Subcutaneous abdominal adipose tissue (tissue), 5 donors: ENCODE measurements at regions not wholly inside any gene's neighbourhood (a gene's known extent, or its start where the extent isn't known, plus 50 kb on each side); places are given as distances from the start of the nearest gene placed in this dataset.
"Not testable (repeated sequence)": the region's sequence is repeated elsewhere in the genome, so short reads cannot be mapped to it uniquely, and the experiment has no call there.

Experiments
- H3K27ac ChIP-seq: one replicate; pipeline ENCODE4 v1.7.0; 2013; ENCODE audit warnings: low read depth, mild to moderate bottlenecking, inconsistent platforms, low read length, moderate library complexity
- H3K27me3 ChIP-seq, 5 donors: one replicate each; pipeline ENCODE4 v1.7.0; 2013; ENCODE audit warnings: low read length in 5 of 5, inconsistent platforms in 1 of 5; ENCODE audit not compliant: control insufficient read depth in 5 of 5, insufficient read depth in 4 of 5
- H3K36me3 ChIP-seq, 5 donors: one replicate each; pipeline ENCODE4 v1.7.0; 2013; ENCODE audit warnings: low read length in 5 of 5; ENCODE audit not compliant: control insufficient read depth in 5 of 5, insufficient read depth in 5 of 5
- H3K4me1 ChIP-seq, 5 donors: one replicate each; pipeline ENCODE4 v1.7.0; 2013; ENCODE audit warnings: low read length in 5 of 5, mild to moderate bottlenecking in 3 of 5, moderate library complexity in 1 of 5; ENCODE audit not compliant: control insufficient read depth in 5 of 5, insufficient read depth in 5 of 5
- H3K4me3 ChIP-seq, 5 donors: one replicate each; pipeline ENCODE4 v1.7.0; 2013; ENCODE audit warnings: low read length in 5 of 5, low read depth in 1 of 5
- H3K9ac ChIP-seq, 5 donors: one replicate each; pipeline ENCODE4 v1.7.0; 2013; ENCODE audit warnings: low read length in 5 of 5, mild to moderate bottlenecking in 4 of 5, moderate library complexity in 3 of 5
- H3K9me3 ChIP-seq, 5 donors: one replicate each; pipeline ENCODE4 v1.7.0; 2013; ENCODE audit warnings: low read length in 5 of 5; ENCODE audit not compliant: control insufficient read depth in 5 of 5
- donor health status: healthy.
- donor health status: healthy.
- donor health status: healthy.
- donor health status: healthy.
- donor health status: healthy.

DNA sequence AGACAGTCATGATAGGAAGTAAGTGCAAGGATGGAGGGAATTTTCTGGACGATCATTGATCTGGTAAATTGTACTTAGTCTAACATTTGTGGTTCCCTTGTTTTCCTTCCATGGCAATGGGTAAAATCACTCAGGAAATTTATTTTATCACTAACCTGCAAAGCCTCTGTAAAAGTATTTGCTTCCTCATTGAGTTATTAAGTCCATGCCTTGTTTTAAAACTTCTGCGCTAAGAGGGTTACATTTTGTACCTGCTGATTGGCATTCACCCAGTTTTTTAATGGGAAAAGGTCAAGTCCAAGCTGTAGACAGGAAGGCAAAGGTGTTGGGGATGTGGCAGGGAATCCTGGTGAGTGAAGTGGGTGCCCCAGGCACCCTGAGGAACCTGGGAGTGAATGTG is 146.2 kb upstream of the NR2F2 start:
- Histone ChIP-seq H3K4me1 (peaks cover 0 to 38% (median 24%) of the 10 kb centered on the region in 5 donors), H3K27me3 (no peaks in the 10 kb centered on the region), H3K27ac (no peak overlapping the region), H3K9ac (no peak overlapping the region), H3K9me3 (no peaks in the 10 kb centered on the region), H3K36me3 (no peaks in the 10 kb centered on the region), H3K4me3 (no peak overlapping the region)

DNA sequence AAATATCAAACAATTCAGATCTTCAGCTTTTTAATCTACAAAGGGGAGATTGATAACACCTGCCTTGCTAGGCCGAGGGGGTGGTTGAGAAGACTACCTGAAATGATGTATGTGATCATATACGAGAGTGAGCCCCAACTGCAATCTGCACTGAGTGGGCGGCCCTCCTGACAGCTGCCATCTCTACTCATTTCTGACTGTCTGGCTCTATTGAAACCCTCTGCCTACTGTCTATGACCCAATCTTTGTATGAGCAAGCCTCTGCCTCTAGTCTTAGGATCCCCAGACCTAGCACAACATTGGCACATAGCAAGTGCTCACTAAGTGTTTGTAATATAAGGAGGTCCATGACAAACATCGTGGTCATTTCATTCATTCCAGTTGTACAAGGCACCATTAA is 144.4 kb upstream of the NR2F2 start:
- Histone ChIP-seq H3K4me3 (no peak overlapping the region), H3K27me3 (no peaks in the 10 kb centered on the region), H3K36me3 (no peaks in the 10 kb centered on the region), H3K9ac (no peak overlapping the region), H3K4me1 (peaks cover 0 to 27% (median 14%) of the 10 kb centered on the region in 5 donors), H3K9me3 (no peaks in the 10 kb centered on the region), H3K27ac (no peak overlapping the region)

DNA sequence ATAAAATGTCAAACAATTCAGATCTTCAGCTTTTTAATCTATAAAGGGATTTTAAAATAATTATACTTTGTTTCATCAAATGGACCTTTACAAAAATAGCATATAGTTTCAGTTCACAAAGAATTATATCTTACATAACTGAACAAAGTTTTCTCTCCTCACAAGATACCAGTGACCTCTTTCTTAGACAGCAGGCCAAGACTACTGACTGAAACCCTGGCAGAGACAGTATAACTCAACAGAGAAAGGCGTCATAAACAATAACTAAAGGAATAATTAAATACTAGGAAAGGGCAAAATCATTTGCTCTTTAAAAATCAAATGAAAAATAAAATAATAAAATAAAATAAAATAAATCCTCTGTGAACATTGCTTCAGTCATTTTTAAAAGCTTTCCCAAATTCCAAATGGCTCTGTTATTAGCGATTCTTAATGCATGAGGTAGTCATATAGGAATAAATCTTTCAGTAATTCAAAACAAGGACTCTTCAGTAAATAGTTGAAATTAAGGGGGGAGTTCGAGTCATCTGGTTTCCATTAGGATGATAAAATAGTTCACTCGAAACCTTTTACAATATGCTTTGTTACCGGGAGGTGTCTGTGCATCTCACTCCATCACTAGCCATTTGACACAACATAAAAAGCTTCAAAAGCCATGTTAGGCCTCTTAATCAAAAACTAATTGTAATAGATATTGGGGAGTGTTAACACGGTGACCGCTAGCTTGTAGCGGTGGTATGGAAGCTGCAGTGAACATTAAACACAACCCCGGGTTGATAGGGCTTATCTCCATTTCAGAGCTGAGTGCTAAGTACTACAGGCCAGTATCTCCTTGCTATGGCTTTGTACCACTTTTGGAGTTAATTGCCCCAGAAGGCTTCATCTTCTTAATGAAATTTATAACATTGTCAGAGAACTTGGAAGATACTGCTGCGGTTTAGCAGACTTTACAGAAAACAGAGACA is 142.9 kb upstream of the NR2F2 start:
- Histone ChIP-seq H3K9me3 (no peaks in the 10 kb centered on the region), H3K9ac (no peak overlapping the region), H3K27ac (no peak overlapping the region), H3K4me3 (no peak overlapping the region), H3K27me3 (no peaks in the 10 kb centered on the region), H3K4me1 (peaks cover 0 to 12% (median 0%) of the 10 kb centered on the region in 5 donors), H3K36me3 (no peaks in the 10 kb centered on the region)

DNA sequence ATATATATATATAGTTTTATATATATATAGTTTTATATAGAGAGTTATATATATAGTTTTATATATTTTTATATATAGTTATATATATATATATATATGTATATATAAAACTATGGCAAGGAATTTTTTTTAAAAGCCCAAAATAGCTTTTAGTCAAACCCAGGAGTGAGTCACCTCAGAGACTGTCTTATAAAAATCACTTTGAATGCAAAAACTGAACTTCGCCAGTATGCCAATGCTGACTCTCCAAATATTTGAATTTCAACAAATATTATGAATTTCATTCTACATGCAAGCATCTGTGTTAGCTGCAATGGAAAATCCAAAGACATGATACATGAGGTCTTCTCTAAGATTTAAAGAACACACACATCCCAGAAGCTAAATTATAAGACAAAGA is 132.8 kb upstream of the NR2F2 start:
- Histone ChIP-seq H3K27ac (no peak overlapping the region), H3K27me3 (no peaks in the 10 kb centered on the region), H3K4me3 (no peak overlapping the region), H3K9me3 (no peaks in the 10 kb centered on the region), H3K4me1 (no peaks in the 10 kb centered on the region), H3K36me3 (no peaks in the 10 kb centered on the region), H3K9ac (no peak overlapping the region)

DNA sequence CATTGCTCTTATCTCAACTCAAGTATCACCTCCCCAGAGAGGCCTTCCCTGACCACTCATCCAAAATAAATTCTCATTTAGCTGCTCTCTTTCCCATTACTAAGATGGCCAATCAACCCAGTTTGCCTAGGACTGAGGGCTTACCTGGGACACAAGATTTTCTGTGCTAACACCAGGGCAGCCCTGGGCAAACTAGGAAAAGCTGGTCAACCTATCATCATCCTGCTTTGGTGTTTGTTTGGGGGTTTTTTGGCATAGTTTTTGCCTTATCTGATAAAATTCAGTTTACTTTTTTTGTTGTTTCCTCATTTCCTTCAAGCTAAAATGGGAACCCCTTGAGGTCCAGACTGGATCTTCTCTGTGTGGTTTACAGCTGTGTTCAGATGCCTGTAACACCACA is 131.4 kb upstream of the NR2F2 start:
- Histone ChIP-seq H3K9ac (no peak overlapping the region), H3K4me1 (no peaks in the 10 kb centered on the region), H3K27me3 (no peaks in the 10 kb centered on the region), H3K9me3 (no peaks in the 10 kb centered on the region), H3K36me3 (no peaks in the 10 kb centered on the region), H3K4me3 (no peak overlapping the region), H3K27ac (no peak overlapping the region)

DNA sequence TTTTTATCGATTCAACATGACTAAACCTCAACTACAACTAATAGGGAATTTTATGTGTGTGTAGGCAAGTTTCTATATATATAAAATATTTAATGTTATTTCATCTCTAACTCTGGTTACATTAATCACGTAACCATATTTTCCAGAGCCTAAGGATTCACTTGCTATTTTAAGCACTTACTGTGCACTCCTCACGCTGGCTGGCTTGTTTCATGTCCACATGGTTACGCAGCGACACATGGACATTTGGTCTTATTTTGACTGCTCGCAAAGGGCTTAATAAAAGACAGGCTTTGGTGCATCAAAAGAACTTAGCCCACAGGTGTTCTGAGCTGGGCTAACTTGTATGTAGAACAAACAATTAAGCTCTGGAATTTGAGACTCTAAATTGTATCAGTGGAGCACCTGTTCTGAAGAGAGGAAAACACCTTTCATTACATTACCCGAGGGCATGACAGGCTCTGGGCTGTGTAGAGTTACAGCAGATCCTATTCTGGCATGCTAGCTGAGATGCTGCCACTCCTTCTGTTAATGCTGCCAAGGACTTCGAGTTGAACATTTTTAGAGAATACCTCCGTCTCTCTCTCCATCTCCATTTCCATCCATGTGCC is 130.0 kb upstream of the NR2F2 start:
- H3K27me3 ChIP-seq, result no peaks in the 10 kb centered on the region
- no peak overlapping the region for H3K9ac ChIP-seq

DNA sequence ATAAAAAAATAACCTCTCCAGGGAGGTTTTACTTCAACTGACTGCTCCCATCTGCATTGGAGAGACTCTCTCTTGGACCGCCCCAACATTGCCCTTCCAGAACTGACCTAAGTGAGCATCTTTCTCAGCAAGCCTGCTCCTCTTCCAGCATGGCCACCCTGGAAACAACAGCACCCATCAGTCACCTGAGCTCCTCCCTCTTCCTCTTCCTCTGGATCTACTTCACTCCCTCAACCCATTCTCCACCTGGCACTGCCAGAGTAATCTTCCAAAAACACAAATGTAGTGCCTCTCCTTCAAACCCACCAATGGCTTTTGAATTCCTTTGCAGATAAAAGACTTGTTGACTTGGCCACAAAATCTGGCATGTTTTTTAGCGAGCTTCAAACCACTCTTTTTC is 128.8 kb upstream of the NR2F2 start:
- no peak overlapping the region for H3K27ac ChIP-seq
- no peaks in the 10 kb centered on the region for H3K36me3 ChIP-seq
- no peak overlapping the region for H3K9ac ChIP-seq
- no peaks in the 10 kb centered on the region for H3K4me1 ChIP-seq
- no peaks in the 10 kb centered on the region for H3K27me3 ChIP-seq
- no peaks in the 10 kb centered on the region for H3K9me3 ChIP-seq
- H3K4me3 ChIP-seq, result no peak overlapping the region

More for the DNA sequence above, 130.0 kb upstream of the NR2F2 start:
- Histone ChIP-seq H3K36me3 (no peaks in the 10 kb centered on the region), H3K9me3 (no peaks in the 10 kb centered on the region), H3K4me3 (no peak overlapping the region), H3K27ac (no peak overlapping the region), H3K4me1 (no peaks in the 10 kb centered on the region)

DNA sequence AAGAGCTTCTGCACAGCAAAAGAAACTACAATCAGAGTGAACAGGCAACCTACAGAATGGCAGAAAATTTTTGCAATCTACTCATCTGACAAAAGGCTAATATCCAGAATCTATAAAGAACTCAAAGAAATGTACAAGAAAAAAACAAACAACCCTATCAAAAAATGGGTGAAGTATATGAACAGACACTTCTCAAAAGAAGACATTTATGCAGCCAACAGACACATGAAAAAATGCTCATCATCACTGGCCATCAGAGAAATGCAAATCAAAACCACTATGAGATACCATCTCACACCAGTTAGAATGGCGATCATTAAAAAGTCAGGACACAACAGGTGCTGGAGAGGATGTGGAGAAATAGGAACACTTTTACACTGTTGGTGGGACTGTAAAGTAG is 124.9 kb upstream of the NR2F2 start:
- not testable (repeated sequence) for H3K27ac ChIP-seq, H3K36me3 ChIP-seq, H3K27me3 ChIP-seq, H3K9me3 ChIP-seq, H3K4me3 ChIP-seq, H3K4me1 ChIP-seq, H3K9ac ChIP-seq

DNA sequence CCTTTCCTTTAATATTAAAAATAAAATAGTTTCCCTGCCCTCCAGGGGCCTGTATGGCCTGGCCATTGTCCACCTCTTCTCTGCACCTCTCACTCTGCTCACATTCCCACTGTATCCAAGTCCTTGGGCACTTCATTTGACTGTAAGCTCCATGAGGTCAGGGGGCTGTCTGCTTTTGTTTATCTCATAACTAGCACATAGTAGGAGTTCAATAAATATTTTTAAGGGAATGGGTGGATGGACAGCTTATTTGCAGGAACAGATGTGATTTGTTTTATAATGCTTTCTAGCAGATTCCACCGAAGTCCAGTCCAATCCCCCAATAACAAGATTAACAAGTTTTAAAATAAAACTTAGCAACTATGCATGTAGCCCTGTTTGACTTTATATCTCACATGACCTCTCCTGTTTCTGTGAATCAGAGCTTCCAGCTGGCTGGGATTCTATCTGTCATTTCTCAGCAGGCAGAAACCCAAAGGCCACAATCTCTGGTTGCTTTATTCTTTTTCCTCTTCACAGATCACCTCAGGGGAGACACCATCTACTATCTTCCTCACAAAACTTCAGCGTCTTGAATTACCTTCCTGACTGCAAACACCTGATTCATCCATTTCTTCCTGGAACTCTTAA is 123.0 kb upstream of the NR2F2 start:
- Histone ChIP-seq H3K4me1 (no peaks in the 10 kb centered on the region), H3K9ac (no peak overlapping the region), H3K36me3 (no peaks in the 10 kb centered on the region)

DNA sequence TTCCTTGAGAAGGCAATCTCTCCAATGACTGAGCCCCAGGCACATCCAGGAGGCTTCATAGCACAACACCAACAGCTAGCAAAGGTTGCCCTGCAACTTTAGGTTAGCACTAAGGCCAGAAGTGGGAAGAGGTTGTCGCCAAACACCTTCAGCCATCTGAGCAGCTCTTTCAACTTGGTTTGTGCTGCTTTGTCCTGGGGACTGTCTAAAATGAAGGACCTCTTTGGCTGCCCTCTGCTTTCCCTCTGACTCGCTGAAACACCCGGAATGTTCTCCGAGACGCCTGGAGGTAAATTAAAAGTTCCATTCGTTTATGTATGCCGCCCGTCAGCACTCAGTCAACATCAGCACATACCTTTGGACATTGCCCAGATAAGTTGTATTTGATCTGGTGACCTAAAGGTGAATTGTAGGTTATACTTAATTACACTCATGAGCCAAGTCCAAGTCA is 121.2 kb upstream of the NR2F2 start:
- no peaks in the 10 kb centered on the region for H3K36me3 ChIP-seq
- H3K27me3 ChIP-seq, result no peaks in the 10 kb centered on the region
- H3K4me3 ChIP-seq, result no peak overlapping the region
- H3K27ac ChIP-seq, result no peak overlapping the region
- H3K9me3 ChIP-seq, result peaks cover 0 to 6% (median 0%) of the 10 kb centered on the region in 5 donors
- H3K4me1 ChIP-seq, result peaks cover 0 to 5% (median 0%) of the 10 kb centered on the region in 5 donors
- no peak overlapping the region for H3K9ac ChIP-seq

More for the DNA sequence above, 123.0 kb upstream of the NR2F2 start:
- Histone ChIP-seq H3K4me3 (no peak overlapping the region), H3K27ac (no peak overlapping the region), H3K9me3 (peaks cover 0 to 6% (median 0%) of the 10 kb centered on the region in 5 donors), H3K27me3 (no peaks in the 10 kb centered on the region)
